Smooth muscle cell (in vitro differentiated cells): ENCODE measurements at regions not wholly inside any gene's neighbourhood (a gene's known extent, or its start where the extent isn't known, plus 50 kb on each side); places are given as distances from the start of the nearest gene placed in this dataset.

ENCODE experiments used
- DNase-seq: peaks from one replicate; lab custom pipeline; 2025; ENCODE audit not compliant: unreplicated experiment; lab: John Stamatoyannopoulos, UW
- H2AFZ ChIP-seq: fragments of 200-600 bp; sonication (generic); 2 replicates; pipeline ENCODE4 v1.6.0; 2016; ENCODE audit warnings: antibody characterized with exemption, low read depth, mild to moderate bottlenecking
- H3F3A ChIP-seq: fragments of 200-600 bp; sonication (generic); 2 replicates; pipeline ENCODE4 v1.6.0; 2017; ENCODE audit warnings: antibody characterized with exemption, low read depth
- H3K27ac ChIP-seq: fragments of 200-600 bp; sonication (generic); 2 replicates; pipeline ENCODE4 v1.5.1; 2016; ENCODE audit warnings: low read depth, mild to moderate bottlenecking
- H3K27me3 ChIP-seq: fragments of 200-600 bp; sonication (generic); 2 replicates; pipeline ENCODE4 v1.6.1; 2016; ENCODE audit warnings: low read depth, mild to moderate bottlenecking
- H3K36me3 ChIP-seq: fragments of 200-600 bp; sonication (generic); 2 replicates; pipeline ENCODE4 v1.5.1; 2016; ENCODE audit warnings: low read depth
- H3K4me1 ChIP-seq: fragments of 200-600 bp; sonication (generic); 2 replicates; pipeline ENCODE4 v1.5.1; 2016; ENCODE audit warnings: low read depth
- H3K4me2 ChIP-seq: fragments of 200-600 bp; sonication (generic); 2 replicates; pipeline ENCODE4 v1.6.0; 2016; ENCODE audit warnings: mild to moderate bottlenecking
- H3K4me3 ChIP-seq: fragments of 200-600 bp; sonication (generic); 2 replicates; pipeline ENCODE4 v1.5.1; 2016; ENCODE audit warnings: mild to moderate bottlenecking
- H3K79me2 ChIP-seq: fragments of 200-600 bp; sonication (generic); 2 replicates; pipeline ENCODE4 v1.6.0; 2016; ENCODE audit warnings: low read depth, mild to moderate bottlenecking
- H3K9ac ChIP-seq: fragments of 200-600 bp; sonication (generic); 2 replicates; pipeline ENCODE4 v1.6.0; 2016; ENCODE audit warnings: low read depth
- H3K9me3 ChIP-seq: fragments of 200-600 bp; sonication (generic); replicated peaks from 2 replicates; pipeline ENCODE4 v1.5.1; 2016; ENCODE audit warnings: low read depth
- H4K20me1 ChIP-seq: fragments of 200-600 bp; sonication (generic); 2 replicates; pipeline ENCODE4 v1.6.0; 2016; ENCODE audit warnings: low read depth
- CTCF ChIP-seq: fragments of 200-600 bp; sonication (generic); IDR thresholded peaks from 2 replicates; pipeline ENCODE4 v1.5.1; 2017; ENCODE audit warnings: borderline replicate concordance, mild to moderate bottlenecking, antibody characterized with exemption; ENCODE audit not compliant: insufficient read depth, poor library complexity, severe bottlenecking
- WGBS: methylation state at CpG from one replicate; pipeline ENCODE4 v1.1.7; 2016; ENCODE audit warnings: low lambda C conversion rate; 5-methylcytosine and 5-hydroxymethylcytosine counted together

- no peaks in the 10 kb centered on the region for H3K36me3 ChIP-seq
- H3F3A ChIP-seq: peaks cover 4% of the 10 kb centered on the region
- no peak overlapping the region for H3K4me2 ChIP-seq
- no peaks in the 10 kb centered on the region for H3K27me3 ChIP-seq
- H3K9me3 ChIP-seq: no peaks in the 10 kb centered on the region
- TF ChIP-seq CTCF: no peak
- peaks cover 7% of the 10 kb centered on the region for H3K4me1 ChIP-seq
- DNase-seq: no peak
- H3K27ac ChIP-seq: no peak overlapping the region
- WGBS: 89% methylated on average over 2 of the region's 2 CpGs
- H4K20me1 ChIP-seq: no peaks in the 10 kb centered on the region
- H2AFZ ChIP-seq: no peak overlapping the region
- H3K9ac ChIP-seq: no peak overlapping the region
- no peak overlapping the region for H3K4me3 ChIP-seq
- no peaks in the 10 kb centered on the region for H3K79me2 ChIP-seq
Observed at GRCh38 chr2:236796236-236796635, 226.6 kb downstream of the ACKR3 start.

- Histone ChIP-seq H2AFZ (no peak overlapping the region), H3K4me2 (no peak overlapping the region), H3K9ac (no peak overlapping the region), H3K4me1 (peaks cover 7% of the 10 kb centered on the region), H4K20me1 (no peaks in the 10 kb centered on the region), H3F3A (peaks cover 4% of the 10 kb centered on the region), H3K27ac (no peak overlapping the region), H3K9me3 (no peaks in the 10 kb centered on the region), H3K27me3 (no peaks in the 10 kb centered on the region), H3K36me3 (no peaks in the 10 kb centered on the region), H3K4me3 (no peak overlapping the region), H3K79me2 (no peaks in the 10 kb centered on the region)
- no peak for DNase-seq
- TF ChIP-seq CTCF: no peak
- 71% methylated on average over 7 of the region's 7 CpGs for WGBS
Observed at GRCh38 chr2:236797411-236797810, 227.8 kb downstream of the ACKR3 start.

- no peak overlapping the region for H3K27ac ChIP-seq
- DNase-seq: no peak
- no peaks in the 10 kb centered on the region for H4K20me1 ChIP-seq
- H2AFZ ChIP-seq: no peak overlapping the region
- TF ChIP-seq CTCF: no peak
- no peak overlapping the region for H3K9ac ChIP-seq
- H3K4me2 ChIP-seq: no peak overlapping the region
- peaks cover 4% of the 10 kb centered on the region for H3F3A ChIP-seq
- 95% methylated on average over 3 of the region's 3 CpGs for WGBS
- peaks cover 5% of the 10 kb centered on the region for H3K4me1 ChIP-seq
- H3K36me3 ChIP-seq: no peaks in the 10 kb centered on the region
- H3K4me3 ChIP-seq: no peak overlapping the region
- no peaks in the 10 kb centered on the region for H3K27me3 ChIP-seq
- H3K9me3 ChIP-seq: no peaks in the 10 kb centered on the region
- no peaks in the 10 kb centered on the region for H3K79me2 ChIP-seq
Observed at GRCh38 chr2:236798491-236798890, 228.9 kb downstream of the ACKR3 start.

GRCh38 chr2:236799391-236800026 is 229.9 kb downstream of the ACKR3 start:
- Histone ChIP-seq H3K4me1 (no peaks in the 10 kb centered on the region), H3K4me2 (no peak overlapping the region), H4K20me1 (no peaks in the 10 kb centered on the region), H3K79me2 (no peaks in the 10 kb centered on the region), H3K27ac (no peak overlapping the region), H3K27me3 (no peaks in the 10 kb centered on the region), H3K4me3 (no peak overlapping the region), H3K9me3 (no peaks in the 10 kb centered on the region), H3F3A (peaks cover 4% of the 10 kb centered on the region), H3K9ac (no peak overlapping the region), H2AFZ (no peak overlapping the region), H3K36me3 (no peaks in the 10 kb centered on the region)
- DNase-seq: no peak
- WGBS: 94% methylated on average over 7 of the region's 7 CpGs
- no peak for TF ChIP-seq CTCF
